HG03469 (cell line): ENCODE measurements at regions not wholly inside any gene's neighbourhood (a gene's known extent, or its start where the extent isn't known, plus 50 kb on each side); places are given as distances from the start of the nearest gene placed in this dataset.

Experiments used
- ATAC-seq: cut with Tn5 transposase; IDR thresholded peaks from one replicate; pipeline ENCODE4 v1.9.1; 2021; ENCODE audit warnings: mild to moderate bottlenecking, moderate library complexity, moderate number of reproducible peaks; ENCODE audit not compliant: unreplicated experiment

GRCh38 chr14:54172562-54172961 is 215.9 kb upstream of the BMP4 start:
- no peak for ATAC-seq

GRCh38 chr14:54173802-54174201 is 217.2 kb upstream of the BMP4 start:
- no peak for ATAC-seq

GRCh38 chr14:54174457-54174856 is 217.8 kb upstream of the BMP4 start:
- no peak for ATAC-seq

GRCh38 chr14:54175298-54175942 is 218.8 kb upstream of the BMP4 start:
- ATAC-seq = no peak

GRCh38 chr14:54177019-54177418 is 219.8 kb upstream of the CDKN3 start:
- no peak for ATAC-seq

GRCh38 chr14:54177641-54178621 is 218.9 kb upstream of the CDKN3 start:
- ATAC-seq = no peak

GRCh38 chr14:54182419-54183045 is 214.3 kb upstream of the CDKN3 start:
- no peak for ATAC-seq

- no peak for ATAC-seq
These were observed 209.7 kb upstream of the CDKN3 start for GRCh38 chr14:54186821-54187763.

GRCh38 chr14:54188064-54188666 is 208.6 kb upstream of the CDKN3 start:
- no peak for ATAC-seq

- no peak for ATAC-seq
These were observed 207.5 kb upstream of the CDKN3 start for GRCh38 chr14:54189333-54189732.

- no peak for ATAC-seq
These were observed 207.0 kb upstream of the CDKN3 start for GRCh38 chr14:54189748-54190354.

GRCh38 chr14:54191846-54192245 is 205.0 kb upstream of the CDKN3 start:
- no peak for ATAC-seq

- ATAC-seq = no peak
These were observed 204.2 kb upstream of the CDKN3 start for GRCh38 chr14:54192610-54193009.

- no peak for ATAC-seq
These were observed 202.9 kb upstream of the CDKN3 start for GRCh38 chr14:54193871-54194270.

GRCh38 chr14:54194501-54194900 is 202.3 kb upstream of the CDKN3 start:
- no peak for ATAC-seq

- ATAC-seq = no peak
These were observed 199.4 kb upstream of the CDKN3 start for GRCh38 chr14:54197369-54197768.

- no peak for ATAC-seq
These were observed 196.1 kb upstream of the CDKN3 start for GRCh38 chr14:54200726-54201125.

- no peak for ATAC-seq
These were observed 194.5 kb upstream of the CDKN3 start for GRCh38 chr14:54202288-54202687.

GRCh38 chr14:54206516-54206915 is 190.3 kb upstream of the CDKN3 start:
- ATAC-seq = no peak

- ATAC-seq = no peak
These were observed 189.7 kb upstream of the CDKN3 start for GRCh38 chr14:54207075-54207474.
